Iris pigment epithelial cell (primary cell): ENCODE measurements at regions not wholly inside any gene's neighbourhood (a gene's known extent, or its start where the extent isn't known, plus 50 kb on each side); places are given as distances from the start of the nearest gene placed in this dataset.
"Not testable (repeated sequence)": the region's sequence is repeated elsewhere in the genome, so short reads cannot be mapped to it uniquely, and the experiment has no call there.

Source experiments
- DNase-seq: peaks from one replicate; pipeline ENCODE4 v3.0.0-alpha.2; 2011; ENCODE audit warnings: low read depth

- no peak for DNase-seq
Observed at GRCh38 chr10:131532745-131533341, 221.3 kb upstream of the TCERG1L start.

DNA sequence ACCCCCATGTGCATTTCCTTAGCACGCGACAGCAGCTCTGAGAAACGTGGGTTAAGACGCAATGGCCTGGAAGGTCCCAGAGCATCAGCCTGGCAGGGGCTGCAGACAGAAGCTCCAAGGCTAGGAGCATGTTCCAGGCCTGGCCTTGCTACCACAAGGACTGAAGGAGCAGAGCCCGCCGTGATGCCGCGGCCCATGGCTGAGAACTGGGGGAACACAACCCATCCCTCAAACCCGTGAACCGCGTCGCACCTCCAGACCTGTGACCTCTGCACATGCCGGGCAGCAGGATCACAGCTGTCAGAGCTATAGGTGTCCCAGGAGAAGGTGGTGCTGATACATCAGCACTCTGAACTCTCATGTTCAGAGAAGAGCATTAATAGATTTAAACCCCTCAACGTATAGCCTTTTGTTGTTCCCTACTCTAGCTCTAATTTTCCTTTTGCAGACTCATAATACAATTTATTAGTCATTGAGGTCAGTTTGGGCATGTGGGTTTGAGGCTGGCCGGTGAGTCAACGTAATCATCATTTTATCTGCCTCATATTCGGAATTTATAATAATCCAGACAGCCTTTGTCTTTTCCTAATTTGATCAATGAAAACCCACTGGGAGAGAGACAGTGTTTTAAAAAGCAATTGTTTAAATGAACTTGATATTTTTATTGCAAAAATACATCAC is 222.5 kb upstream of the TCERG1L start:
- no peak for DNase-seq

DNA sequence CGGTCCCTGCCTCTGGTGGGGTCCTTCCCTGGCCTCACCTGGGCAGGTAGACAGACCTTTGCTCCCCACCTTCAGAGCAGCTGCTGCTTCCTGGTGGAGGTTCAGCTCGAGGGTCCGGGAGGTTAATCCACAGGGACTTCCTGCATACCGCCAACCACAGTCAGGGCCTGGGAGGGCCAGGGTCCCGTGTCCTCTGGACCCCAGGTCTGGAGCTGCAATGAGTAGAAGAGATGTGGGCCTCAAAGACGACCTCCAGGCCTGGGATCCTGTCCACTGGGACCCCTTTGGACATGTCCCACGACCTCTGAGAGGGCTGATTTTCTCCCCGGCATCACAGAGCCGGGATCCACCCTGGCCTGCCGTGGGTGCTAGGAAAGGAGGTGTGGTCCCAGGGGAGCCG is 223.3 kb upstream of the TCERG1L start:
- no peak for DNase-seq

DNA sequence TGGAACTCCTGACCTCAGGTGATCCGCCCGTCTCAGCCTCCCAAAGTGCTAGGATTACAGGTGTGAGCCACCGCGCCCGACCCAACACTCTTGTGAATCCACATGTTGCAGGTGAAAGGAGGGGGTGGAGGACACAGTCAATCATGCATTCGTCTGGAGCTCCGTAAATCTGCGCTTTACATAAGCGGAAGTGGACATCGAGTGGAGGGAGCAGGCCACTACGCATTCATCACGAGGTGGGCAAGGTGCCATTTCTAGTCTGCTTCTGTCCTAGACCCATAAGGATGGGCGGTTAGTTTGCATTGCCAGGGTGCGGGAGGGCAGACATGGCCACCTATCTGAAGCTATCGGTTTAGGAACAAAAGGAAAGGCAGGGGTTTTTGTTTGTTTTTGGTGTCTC is 225.2 kb upstream of the TCERG1L start:
- DNase-seq, result no peak

DNA sequence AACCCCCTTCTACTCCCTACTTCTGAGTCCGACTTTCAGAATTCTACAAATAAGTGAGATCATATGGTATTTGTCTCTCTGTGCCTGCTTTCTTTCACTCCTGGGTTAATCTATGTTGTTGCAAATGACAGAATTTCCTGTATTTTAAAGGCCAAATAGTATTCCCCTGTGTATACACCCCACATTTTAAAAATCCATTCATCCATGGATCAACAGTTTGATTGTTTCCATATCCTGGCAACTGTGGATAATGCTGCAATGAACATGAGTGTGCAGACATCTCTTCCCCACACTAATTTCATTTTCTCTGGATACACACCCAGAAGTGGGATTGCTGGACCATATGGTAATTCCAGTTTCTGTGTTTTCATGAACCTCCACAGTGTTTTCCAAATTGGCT is 225.8 kb upstream of the TCERG1L start:
- DNase-seq, result no peak

DNA sequence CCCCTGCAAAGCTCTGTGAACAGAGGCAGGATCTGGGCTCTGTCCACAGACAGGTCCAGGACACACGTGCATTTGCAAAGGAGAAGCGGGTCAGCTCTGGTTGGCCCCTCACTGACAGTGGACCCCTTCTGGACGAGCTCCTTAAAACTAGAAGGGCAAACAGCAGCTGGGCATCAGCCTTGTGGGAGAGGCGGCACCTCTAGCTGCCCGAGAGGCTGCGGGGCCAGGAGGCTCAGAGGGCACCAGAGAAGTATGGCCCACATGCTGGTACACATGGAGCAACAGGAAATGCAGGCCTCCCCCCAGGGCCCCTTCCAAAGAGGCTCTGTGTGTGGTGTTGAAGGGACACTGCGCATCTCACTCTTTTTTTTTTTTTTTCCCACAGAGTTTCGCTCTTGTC is 233.0 kb upstream of the TCERG1L start:
- no peak for DNase-seq

- DNase-seq, result no peak
Observed at GRCh38 chr10:131546086-131546810, 234.7 kb upstream of the TCERG1L start.

- DNase-seq, result no peak
Observed at GRCh38 chr10:131547129-131547799, 235.7 kb upstream of the TCERG1L start.

DNA sequence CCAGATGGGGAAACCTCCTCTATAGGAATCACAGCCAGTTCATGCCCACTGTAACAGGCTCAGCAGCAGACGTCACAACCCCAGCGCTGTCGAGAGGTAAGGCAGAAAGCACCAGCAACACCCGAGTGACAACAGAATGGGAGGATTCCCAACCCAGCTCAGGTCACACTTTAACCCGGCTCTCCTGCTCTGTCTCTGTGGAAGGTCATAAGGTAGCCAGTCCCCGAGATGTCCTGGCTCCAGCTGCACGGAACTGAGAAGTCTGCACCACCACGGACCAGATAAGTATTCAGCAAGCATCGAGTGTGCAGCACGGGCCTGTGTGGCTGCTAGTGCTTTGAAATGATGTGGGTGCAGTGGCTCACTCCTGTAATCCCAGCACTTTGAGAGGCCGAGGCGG is 236.7 kb upstream of the TCERG1L start:
- no peak for DNase-seq

GRCh38 chr10:131549116-131549515 is 237.6 kb upstream of the TCERG1L start:
- no peak for DNase-seq

- no peak for DNase-seq
Observed at GRCh38 chr10:131553121-131553520, 241.6 kb upstream of the TCERG1L start.

- DNase-seq, result no peak
Observed at GRCh38 chr10:131553581-131553980, 242.1 kb upstream of the TCERG1L start.

DNA sequence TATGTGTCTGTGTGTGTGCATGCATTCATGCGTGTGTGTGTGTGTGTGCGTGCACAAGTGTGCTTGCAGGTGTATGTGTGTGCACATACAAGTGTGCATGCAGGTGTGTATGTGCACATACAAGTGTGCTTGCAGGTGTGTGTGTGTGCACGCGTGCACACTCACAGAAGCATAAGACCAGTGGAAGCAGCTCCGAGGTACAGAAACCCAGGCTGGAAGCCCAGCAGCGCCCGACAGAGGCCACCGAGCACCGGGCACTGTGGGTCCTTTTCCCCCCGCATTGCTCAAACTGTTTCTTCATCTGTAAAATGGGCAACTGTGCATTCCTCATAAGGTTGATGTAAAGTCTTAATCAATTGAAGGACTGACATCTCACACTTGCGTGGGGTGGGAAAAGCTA is 243.3 kb upstream of the TCERG1L start:
- no peak for DNase-seq

- DNase-seq, result no peak
Observed at GRCh38 chr10:131555406-131555805, 243.9 kb upstream of the TCERG1L start.

DNA sequence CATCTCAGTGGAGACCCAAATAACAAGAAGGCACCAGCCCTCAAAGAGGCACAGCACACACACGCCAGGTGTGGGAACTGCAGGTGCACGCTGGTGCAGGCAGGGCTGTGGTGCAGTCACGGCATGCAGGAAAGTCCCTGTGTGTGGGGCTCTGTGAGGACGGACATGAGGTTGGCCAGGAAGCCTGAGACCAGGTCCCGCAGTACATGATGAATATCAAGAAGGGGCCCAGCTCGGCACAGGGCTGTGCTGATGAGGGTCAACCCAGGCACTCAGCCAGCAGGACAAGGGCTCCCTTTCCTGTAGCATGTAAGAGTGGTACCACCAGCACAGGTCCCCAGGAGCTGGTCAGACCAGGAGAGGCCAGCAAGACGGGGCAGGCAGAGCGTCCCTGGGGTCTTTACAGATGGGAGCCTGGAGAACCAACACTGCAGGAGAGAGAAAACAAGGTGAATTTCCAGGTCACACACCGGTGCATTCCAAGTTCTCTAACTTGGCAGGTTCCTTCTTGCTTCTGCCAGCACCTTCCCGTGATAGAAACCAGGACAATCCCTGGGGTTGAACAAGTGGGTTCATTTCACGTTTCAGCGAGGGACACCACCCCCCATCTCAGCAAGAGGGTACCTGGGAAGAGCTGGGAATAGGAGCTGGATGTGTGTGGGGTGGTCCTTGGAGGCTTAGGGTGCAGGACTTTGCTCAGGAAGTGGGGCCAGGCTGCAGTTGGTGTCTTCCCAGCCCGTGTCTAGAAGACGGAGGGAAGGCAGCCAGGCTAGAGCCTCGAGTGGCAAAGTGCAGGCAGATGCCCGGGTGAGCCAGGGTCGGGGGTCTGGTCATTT is 244.8 kb upstream of the TCERG1L start:
- no peak for DNase-seq

DNA sequence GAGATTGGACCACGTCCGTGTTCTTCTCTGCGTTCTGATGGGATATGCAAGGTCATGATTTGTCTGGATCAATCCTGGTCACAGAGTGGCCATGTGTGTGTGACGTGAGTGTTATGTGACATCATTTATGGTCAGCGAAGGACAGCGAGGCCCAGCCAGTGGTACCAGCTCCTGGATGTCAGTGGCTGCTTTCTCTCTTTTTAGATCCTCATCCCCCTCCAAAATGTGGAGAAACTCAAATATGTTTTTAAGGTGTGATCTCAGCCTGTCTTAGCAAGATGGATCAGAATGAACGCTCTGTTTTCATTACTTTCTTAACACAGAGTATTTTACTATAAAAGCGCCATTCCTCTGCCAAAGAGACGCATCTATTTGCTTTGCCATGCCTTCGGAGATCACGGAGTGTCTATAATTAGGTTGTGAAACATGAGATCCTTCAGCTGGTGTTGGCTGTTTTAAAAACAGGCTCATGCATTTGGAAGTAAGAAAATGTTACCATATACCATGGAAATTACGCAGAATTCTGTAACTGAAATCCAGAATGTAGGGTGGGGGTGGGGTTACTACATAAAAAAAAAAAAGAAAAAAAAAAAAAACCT is 245.5 kb upstream of the TCERG1L start:
- no peak for DNase-seq

GRCh38 chr10:131557956-131558355 is 246.4 kb upstream of the TCERG1L start:
- not testable (repeated sequence) for DNase-seq

DNA sequence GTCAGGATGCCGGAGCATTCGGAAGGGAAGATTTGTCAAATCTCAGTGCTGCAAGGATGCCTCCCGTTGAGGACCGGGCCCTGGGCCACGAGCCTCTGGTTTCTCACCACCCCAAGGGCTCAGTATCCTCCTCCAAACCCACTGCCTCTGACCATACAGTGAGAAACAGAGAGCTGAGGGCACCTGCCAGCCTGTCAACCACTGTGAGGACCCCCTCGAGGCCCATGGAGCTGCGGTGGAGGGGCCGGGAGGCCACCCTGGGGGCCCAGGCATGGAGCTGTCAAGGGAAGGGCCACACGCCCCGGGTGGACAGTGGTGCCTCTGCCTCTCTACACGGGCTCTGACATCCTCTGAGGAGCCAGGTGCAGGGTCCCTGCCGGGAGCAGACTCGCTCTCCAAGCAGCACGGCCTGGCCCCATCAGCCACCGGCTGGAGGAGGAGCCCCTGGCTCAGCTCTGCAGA is 248.0 kb upstream of the TCERG1L start:
- no peak for DNase-seq

- no peak for DNase-seq
Observed at GRCh38 chr10:131560166-131560565, 248.6 kb upstream of the TCERG1L start.

- DNase-seq, result no peak
Observed at GRCh38 chr10:131560706-131561355, 249.3 kb upstream of the TCERG1L start.

- DNase-seq, result no peak
Observed at GRCh38 chr10:131561897-131562296, 250.4 kb upstream of the TCERG1L start.
